HG02943 (cell line): ENCODE measurements at regions not wholly inside any gene's neighbourhood (a gene's known extent, or its start where the extent isn't known, plus 50 kb on each side); places are given as distances from the start of the nearest gene placed in this dataset.
"Not testable (repeated sequence)": the region's sequence is repeated elsewhere in the genome, so short reads cannot be mapped to it uniquely, and the experiment has no call there.

Source experiments
- ATAC-seq: cut with Tn5 transposase; IDR thresholded peaks from one replicate; pipeline ENCODE4 v1.9.1; 2021; ENCODE audit warnings: mild to moderate bottlenecking, low read depth, moderate library complexity; ENCODE audit not compliant: unreplicated experiment

GRCh38 chr17:26881195-26881594, 412.7 kb upstream of the WSB1 start:
- not testable (repeated sequence) for ATAC-seq

DNA sequence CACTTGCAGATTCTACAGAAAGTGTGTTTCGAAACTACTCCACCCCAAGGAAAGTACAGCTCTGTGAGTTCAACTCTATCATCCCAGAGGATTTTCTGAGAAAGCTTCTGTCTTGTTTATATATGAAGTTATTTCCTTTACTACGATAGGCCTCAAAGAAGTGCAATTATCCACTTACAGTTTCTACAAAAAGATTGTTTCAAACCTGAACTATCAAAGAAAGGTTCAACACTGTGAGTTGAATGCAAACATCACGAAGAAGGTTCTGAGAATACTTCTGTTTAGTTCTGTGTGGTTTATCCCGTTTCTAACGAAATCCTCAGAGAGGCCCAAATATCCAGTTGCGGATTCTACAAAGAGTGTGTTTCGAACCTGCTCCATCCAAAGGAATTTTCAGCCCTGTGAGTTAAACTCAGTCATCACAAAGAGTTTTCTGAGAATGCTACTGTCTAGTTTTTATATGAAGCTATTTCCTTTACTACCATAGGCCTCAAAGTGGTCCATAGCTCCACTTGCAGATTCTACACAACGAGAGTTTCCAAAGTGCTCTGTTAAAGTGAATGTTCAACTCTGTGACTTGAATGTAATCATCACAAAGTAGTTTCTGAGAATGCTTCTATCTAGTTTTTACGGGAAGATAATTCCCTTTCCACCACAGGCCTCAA, 411.7 kb upstream of the WSB1 start:
- peak; percentile 76 for ATAC-seq

- ATAC-seq, result not testable (repeated sequence)
These were observed 409.8 kb upstream of the WSB1 start for GRCh38 chr17:26883878-26884740.

DNA sequence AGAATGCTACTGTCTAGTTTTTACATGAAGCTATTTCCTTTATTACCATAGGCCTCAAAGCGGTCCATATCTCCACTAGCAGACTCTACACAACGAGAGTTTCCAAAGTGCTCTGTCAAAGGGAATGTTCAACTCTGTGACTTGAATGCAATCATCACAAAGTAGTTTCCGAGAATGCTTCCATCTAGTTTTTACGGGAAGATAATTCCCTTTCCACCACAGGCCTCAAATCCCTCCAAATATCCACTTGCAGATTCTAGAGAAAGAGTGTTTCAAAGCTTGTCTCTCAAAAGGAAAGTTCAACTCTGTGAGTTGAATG, 409.2 kb upstream of the WSB1 start:
- not testable (repeated sequence) for ATAC-seq

DNA sequence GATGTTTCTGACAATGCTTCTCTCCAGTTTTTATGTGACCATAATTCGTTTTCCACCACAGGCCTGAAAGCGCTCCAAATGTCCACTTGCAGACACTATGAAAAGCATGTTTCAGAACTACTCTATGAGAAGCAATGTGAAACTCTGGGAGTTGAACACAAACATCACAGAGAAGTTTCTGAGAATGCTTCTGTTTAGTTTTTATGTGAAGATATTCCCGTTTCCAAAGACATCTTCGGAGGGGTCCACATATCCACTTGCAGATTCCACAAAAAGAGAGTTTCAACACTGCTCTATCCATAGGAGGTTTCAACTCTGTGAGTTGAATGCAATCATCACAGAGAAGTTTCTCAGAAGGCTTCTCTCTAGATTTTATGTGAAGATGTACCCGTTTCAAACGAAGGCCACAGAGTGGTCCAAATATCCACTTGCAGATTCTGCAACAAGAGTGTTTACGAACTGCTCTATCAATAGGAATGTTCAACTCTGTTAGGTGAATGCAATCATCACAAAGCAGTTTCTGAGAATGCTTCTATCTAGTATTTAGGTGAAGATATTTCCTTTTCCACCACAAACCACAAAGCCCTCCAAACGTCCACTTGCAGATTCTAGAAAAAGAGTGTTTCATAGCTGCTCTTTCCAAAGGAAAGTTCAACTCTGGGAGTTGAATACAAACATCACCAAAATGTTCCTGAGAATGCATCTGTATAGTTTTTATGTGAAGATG, 408.5 kb upstream of the WSB1 start:
- not testable (repeated sequence) for ATAC-seq
